Stimulated activated CD4-positive, alpha-beta T cell treated with anti-CD3 and anti-CD28 coated beads, Interleukin-12 subunit alpha, Interleukin-12 subunit beta, amount 100 ng/mL, for 24 hours (primary cell): ENCODE measurements at regions not wholly inside any gene's neighbourhood (a gene's known extent, or its start where the extent isn't known, plus 50 kb on each side); places are given as distances from the start of the nearest gene placed in this dataset.

ENCODE experiments used
- DNase-seq, 2 experiments: peaks; one replicate each; pipeline ENCODE4 v3.0.0-alpha.2; 2020; ENCODE audit warnings: low read depth in 2 of 2

GRCh38 chr10:69716711-69717560 lies 84.8 kb upstream of the COL13A1 start:
- peak; percentile 23 to 59 for DNase-seq

- DNase-seq: no peak
Measured at GRCh38 chr10:69718951-69719350, 82.8 kb upstream of the COL13A1 start.

- DNase-seq: no peak
Measured at GRCh38 chr10:69721690-69722310, 79.9 kb upstream of the COL13A1 start.

- DNase-seq: no peak
Measured at GRCh38 chr10:69723653-69724052, 78.1 kb upstream of the COL13A1 start.

GRCh38 chr10:69726850-69727249 lies 74.9 kb upstream of the COL13A1 start:
- no peak for DNase-seq

- DNase-seq: no peak
Measured at GRCh38 chr10:69728335-69728870, 73.3 kb upstream of the COL13A1 start.

- no peak for DNase-seq
Measured at GRCh38 chr10:69729326-69730048, 72.2 kb upstream of the COL13A1 start.

- no peak for DNase-seq
Measured at GRCh38 chr10:69730251-69731156, 71.2 kb upstream of the COL13A1 start.

- no peak for DNase-seq
Measured at GRCh38 chr10:69731184-69731583, 70.5 kb upstream of the COL13A1 start.

GRCh38 chr10:69731698-69732097 lies 70.0 kb upstream of the COL13A1 start:
- DNase-seq: no peak

- DNase-seq: no peak
Measured at GRCh38 chr10:69732147-69732825, 69.4 kb upstream of the COL13A1 start.

GRCh38 chr10:69732826-69733150 lies 68.9 kb upstream of the COL13A1 start:
- DNase-seq: no peak

- no peak for DNase-seq
Measured at GRCh38 chr10:69733791-69734261, 67.9 kb upstream of the COL13A1 start.

- no peak for DNase-seq
Measured at GRCh38 chr10:69734416-69734796, 67.3 kb upstream of the COL13A1 start.

- DNase-seq: no peak
Measured at GRCh38 chr10:69734797-69735468, 66.8 kb upstream of the COL13A1 start.

GRCh38 chr10:69736886-69737641 lies 64.6 kb upstream of the COL13A1 start:
- DNase-seq: no peak

- no peak for DNase-seq
Measured at GRCh38 chr10:69738071-69738470, 63.6 kb upstream of the COL13A1 start.

- DNase-seq: no peak
Measured at GRCh38 chr10:69738858-69739435, 62.8 kb upstream of the COL13A1 start.

- no peak for DNase-seq
Measured at GRCh38 chr10:69739634-69740033, 62.1 kb upstream of the COL13A1 start.
